H1 (cell line): ENCODE measurements at regions not wholly inside any gene's neighbourhood (a gene's known extent, or its start where the extent isn't known, plus 50 kb on each side); places are given as distances from the start of the nearest gene placed in this dataset.

Source experiments
- CTCF ChIP-seq, 3 experiments: IDR thresholded peaks; 1 replicate in 2 of 3; 2 replicates in 1 of 3; pipeline versions ENCODE4 v1.5.1 to v1.6.1; 2011; ENCODE audit warnings: low read length in 3 of 3, mild to moderate bottlenecking in 3 of 3, inconsistent platforms in 2 of 3, low read depth in 1 of 3, moderate library complexity in 1 of 3; ENCODE audit not compliant: insufficient read depth in 1 of 3; ENCODE audit errors: control extremely low read depth in 1 of 3
- GABPA ChIP-seq: IDR thresholded peaks from 2 replicates; pipeline ENCODE4 v1.6.1; 2011; ENCODE audit warnings: mild to moderate bottlenecking, low read length, moderate library complexity, borderline replicate concordance; ENCODE audit not compliant: insufficient read depth
- POLR2AphosphoS5 ChIP-seq: IDR thresholded peaks from 2 replicates; pipeline ENCODE4 v1.6.1; 2011; ENCODE audit warnings: low read depth, low read length
- RFX5 ChIP-seq: IDR thresholded peaks from 2 replicates; pipeline ENCODE4 v1.6.1; 2011; ENCODE audit warnings: low read depth, low read length, improper control_type of control experiment, borderline replicate concordance
- YY1 ChIP-seq: IDR thresholded peaks from 2 replicates; pipeline ENCODE4 v1.6.1; 2011; ENCODE audit warnings: low read depth, mild to moderate bottlenecking, low read length

GRCh38 chr9:108443019-108443633 lies 412.7 kb downstream of the ACTL7B start:
- TF ChIP-seq YY1 (no peak), RFX5 (no peak), CTCF (IDR thresholded peaks at IDR 0.05; ENCODE audit: control extremely low read depth in 1 of 3, insufficient read depth in 1 of 3, low read depth in 1 of 3, low read length in 3 of 3) (no peak), POLR2AphosphoS5 (no peak), GABPA (no peak)
